Stimulated activated CD8-positive, alpha-beta memory T cell treated with anti-CD3 and anti-CD28 coated beads, Interleukin-4, amount 100 ng/mL, for 24 hours (primary cell): ENCODE measurements at regions not wholly inside any gene's neighbourhood (a gene's known extent, or its start where the extent isn't known, plus 50 kb on each side); places are given as distances from the start of the nearest gene placed in this dataset.

Experiments used
- DNase-seq: peaks from one replicate; pipeline ENCODE4 v3.0.0-alpha.2; 2020; ENCODE audit warnings: low read depth

GRCh38 chr1:201772178-201772577 lies 56.8 kb upstream of the IPO9 start:
- DNase-seq, result no peak

- DNase-seq, result no peak
Observed at GRCh38 chr1:201773764-201774163, 55.2 kb upstream of the IPO9 start.

GRCh38 chr1:201774224-201774982 lies 54.6 kb upstream of the IPO9 start:
- no peak for DNase-seq

GRCh38 chr1:201774983-201775344 lies 54.0 kb upstream of the IPO9 start:
- DNase-seq, result no peak

- DNase-seq, result no peak
Observed at GRCh38 chr1:201775380-201775779, 53.6 kb upstream of the IPO9 start.

GRCh38 chr1:201778279-201779065 lies 50.5 kb upstream of the IPO9 start:
- no peak for DNase-seq
